Parathyroid adenoma (tissue), 2 donors: ENCODE measurements at regions not wholly inside any gene's neighbourhood (a gene's known extent, or its start where the extent isn't known, plus 50 kb on each side); places are given as distances from the start of the nearest gene placed in this dataset.

ENCODE experiments used
- H2AFZ ChIP-seq: fragments of 300-600 bp; sonication (generic); one replicate; pipeline ENCODE4 v1.7.0; 2017; ENCODE audit warnings: antibody characterized with exemption, mild to moderate bottlenecking
- H3K27ac ChIP-seq: fragments of 300-600 bp; sonication (generic); one replicate; pipeline ENCODE4 v1.7.0; 2017
- H3K27me3 ChIP-seq: fragments of 300-600 bp; sonication (generic); one replicate; pipeline ENCODE4 v1.7.0; 2017; ENCODE audit warnings: low read length; ENCODE audit not compliant: control insufficient read depth, insufficient read depth
- H3K36me3 ChIP-seq: fragments of 300-600 bp; sonication (generic); one replicate; pipeline ENCODE4 v1.7.0; 2017; ENCODE audit warnings: low read length; ENCODE audit not compliant: control insufficient read depth, insufficient read depth
- H3K4me1 ChIP-seq: fragments of 300-600 bp; sonication (generic); one replicate; pipeline ENCODE4 v1.7.0; 2017; ENCODE audit warnings: control low read depth
- H3K4me2 ChIP-seq: fragments of 300-600 bp; sonication (generic); one replicate; pipeline ENCODE4 v1.7.0; 2017; ENCODE audit warnings: low read length
- H3K4me3 ChIP-seq: fragments of 300-600 bp; sonication (generic); one replicate; pipeline ENCODE4 v1.7.0; 2017; ENCODE audit warnings: low read depth, low read length
- H3K79me2 ChIP-seq: fragments of 300-600 bp; sonication (generic); one replicate; pipeline ENCODE4 v1.7.0; 2017; ENCODE audit warnings: control low read depth
- H3K9ac ChIP-seq: fragments of 300-600 bp; sonication (generic); one replicate; pipeline ENCODE4 v1.7.0; 2017; ENCODE audit warnings: mild to moderate bottlenecking
- H3K9me3 ChIP-seq: fragments of 300-600 bp; sonication (generic); one replicate; pipeline ENCODE4 v1.7.0; 2017; ENCODE audit warnings: low read length; ENCODE audit not compliant: control insufficient read depth
- TF ChIP-seq, protein P1 (sequence below): fragments of 300-600 bp; sonication (generic); IDR thresholded peaks from one replicate; pipeline ENCODE4 v1.7.0; 2017; ENCODE audit warnings: antibody characterized with exemption, mild to moderate bottlenecking
- donor health status: primary hyperparathyroidism.

- Histone ChIP-seq H2AFZ (no peak overlapping the region), H3K36me3 (no peaks in the 10 kb centered on the region), H3K9me3 (no peaks in the 10 kb centered on the region), H3K79me2 (no peaks in the 10 kb centered on the region), H3K9ac (no peak overlapping the region), H3K4me3 (no peak overlapping the region), H3K4me1 (no peaks in the 10 kb centered on the region), H3K27me3 (no peaks in the 10 kb centered on the region), H3K27ac (no peak overlapping the region), H3K4me2 (no peak overlapping the region)
- TF ChIP-seq, protein P1, sequence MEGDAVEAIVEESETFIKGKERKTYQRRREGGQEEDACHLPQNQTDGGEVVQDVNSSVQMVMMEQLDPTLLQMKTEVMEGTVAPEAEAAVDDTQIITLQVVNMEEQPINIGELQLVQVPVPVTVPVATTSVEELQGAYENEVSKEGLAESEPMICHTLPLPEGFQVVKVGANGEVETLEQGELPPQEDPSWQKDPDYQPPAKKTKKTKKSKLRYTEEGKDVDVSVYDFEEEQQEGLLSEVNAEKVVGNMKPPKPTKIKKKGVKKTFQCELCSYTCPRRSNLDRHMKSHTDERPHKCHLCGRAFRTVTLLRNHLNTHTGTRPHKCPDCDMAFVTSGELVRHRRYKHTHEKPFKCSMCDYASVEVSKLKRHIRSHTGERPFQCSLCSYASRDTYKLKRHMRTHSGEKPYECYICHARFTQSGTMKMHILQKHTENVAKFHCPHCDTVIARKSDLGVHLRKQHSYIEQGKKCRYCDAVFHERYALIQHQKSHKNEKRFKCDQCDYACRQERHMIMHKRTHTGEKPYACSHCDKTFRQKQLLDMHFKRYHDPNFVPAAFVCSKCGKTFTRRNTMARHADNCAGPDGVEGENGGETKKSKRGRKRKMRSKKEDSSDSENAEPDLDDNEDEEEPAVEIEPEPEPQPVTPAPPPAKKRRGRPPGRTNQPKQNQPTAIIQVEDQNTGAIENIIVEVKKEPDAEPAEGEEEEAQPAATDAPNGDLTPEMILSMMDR = no peak
Measured at GRCh38 chr2:239579081-239579480, 178.3 kb upstream of the HDAC4 start.

DNA sequence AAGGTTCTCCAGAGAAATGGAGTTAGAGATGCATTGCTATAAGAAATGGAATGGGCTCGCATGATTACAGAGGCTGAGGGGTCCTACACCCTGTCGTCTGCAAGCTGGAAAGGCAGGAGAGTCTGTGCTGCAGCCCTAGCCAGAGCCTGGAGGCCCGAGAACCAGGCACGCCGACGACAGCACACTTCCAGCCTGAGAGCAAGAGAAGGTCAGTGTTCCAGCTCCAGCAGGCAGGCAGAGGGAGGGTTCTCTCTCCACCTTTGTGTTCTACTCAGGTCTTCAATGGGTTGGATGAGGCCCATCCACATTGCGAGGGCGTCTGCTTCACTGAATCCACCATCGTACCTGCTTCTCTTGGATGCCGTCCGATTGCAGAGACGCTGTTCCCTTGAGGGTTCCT, 177.6 kb upstream of the HDAC4 start:
- Histone ChIP-seq H2AFZ (no peak overlapping the region), H3K27ac (no peak overlapping the region), H3K4me2 (no peak overlapping the region), H3K79me2 (no peaks in the 10 kb centered on the region), H3K9ac (no peak overlapping the region), H3K4me1 (no peaks in the 10 kb centered on the region), H3K36me3 (no peaks in the 10 kb centered on the region), H3K4me3 (no peak overlapping the region), H3K27me3 (no peaks in the 10 kb centered on the region), H3K9me3 (no peaks in the 10 kb centered on the region)
- TF ChIP-seq, protein P1 = no peak

GRCh38 chr2:239577935-239578334, 177.1 kb upstream of the HDAC4 start:
- Histone ChIP-seq H3K27ac (no peak overlapping the region), H3K9ac (no peak overlapping the region), H3K9me3 (no peaks in the 10 kb centered on the region), H3K36me3 (no peaks in the 10 kb centered on the region), H3K4me3 (no peak overlapping the region), H3K79me2 (no peaks in the 10 kb centered on the region), H3K27me3 (no peaks in the 10 kb centered on the region), H3K4me2 (no peak overlapping the region), H2AFZ (no peak overlapping the region), H3K4me1 (no peaks in the 10 kb centered on the region)
- TF ChIP-seq, protein P1 = no peak

GRCh38 chr2:239576784-239577685, 176.2 kb upstream of the HDAC4 start:
- no peak overlapping the region for H3K4me2 ChIP-seq
- H3K27me3 ChIP-seq = no peaks in the 10 kb centered on the region
- H3K79me2 ChIP-seq = no peaks in the 10 kb centered on the region
- H3K4me3 ChIP-seq = no peak overlapping the region
- H3K9ac ChIP-seq = no peak overlapping the region
- no peaks in the 10 kb centered on the region for H3K36me3 ChIP-seq
- H3K9me3 ChIP-seq = no peaks in the 10 kb centered on the region
- H2AFZ ChIP-seq = no peak overlapping the region
- no peaks in the 10 kb centered on the region for H3K4me1 ChIP-seq
- TF ChIP-seq, protein P1 = no peak
- H3K27ac ChIP-seq = no peak overlapping the region
